ENCODE measurements at regions not wholly inside any gene's neighbourhood (a gene's known extent, or its start where the extent isn't known, plus 50 kb on each side); places are given as distances from the start of the nearest gene placed in this dataset.

DNA sequence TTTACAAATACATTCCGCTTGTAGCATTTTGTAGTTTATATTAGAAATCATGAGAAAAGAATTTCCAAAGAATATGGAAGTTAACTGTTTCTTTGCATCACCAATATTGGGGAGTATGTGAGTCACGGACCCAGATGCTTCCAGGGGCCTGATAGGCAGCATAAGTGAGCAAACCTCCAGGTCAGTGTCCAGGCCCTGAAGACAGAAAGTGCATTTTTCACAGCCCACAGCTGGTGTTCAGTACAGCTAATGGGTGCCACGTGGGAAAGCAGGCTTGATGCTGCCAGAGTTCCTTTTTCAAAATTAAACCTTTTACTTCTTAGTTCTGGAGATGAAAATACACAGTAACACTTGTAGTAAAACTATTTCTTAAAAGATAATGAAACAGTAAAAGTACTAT lies 454.4 kb upstream of the ACTBL2 start:
- TF ChIP-seq, protein P1, sequence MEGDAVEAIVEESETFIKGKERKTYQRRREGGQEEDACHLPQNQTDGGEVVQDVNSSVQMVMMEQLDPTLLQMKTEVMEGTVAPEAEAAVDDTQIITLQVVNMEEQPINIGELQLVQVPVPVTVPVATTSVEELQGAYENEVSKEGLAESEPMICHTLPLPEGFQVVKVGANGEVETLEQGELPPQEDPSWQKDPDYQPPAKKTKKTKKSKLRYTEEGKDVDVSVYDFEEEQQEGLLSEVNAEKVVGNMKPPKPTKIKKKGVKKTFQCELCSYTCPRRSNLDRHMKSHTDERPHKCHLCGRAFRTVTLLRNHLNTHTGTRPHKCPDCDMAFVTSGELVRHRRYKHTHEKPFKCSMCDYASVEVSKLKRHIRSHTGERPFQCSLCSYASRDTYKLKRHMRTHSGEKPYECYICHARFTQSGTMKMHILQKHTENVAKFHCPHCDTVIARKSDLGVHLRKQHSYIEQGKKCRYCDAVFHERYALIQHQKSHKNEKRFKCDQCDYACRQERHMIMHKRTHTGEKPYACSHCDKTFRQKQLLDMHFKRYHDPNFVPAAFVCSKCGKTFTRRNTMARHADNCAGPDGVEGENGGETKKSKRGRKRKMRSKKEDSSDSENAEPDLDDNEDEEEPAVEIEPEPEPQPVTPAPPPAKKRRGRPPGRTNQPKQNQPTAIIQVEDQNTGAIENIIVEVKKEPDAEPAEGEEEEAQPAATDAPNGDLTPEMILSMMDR (conservative IDR thresholded peaks at IDR 0.05; ENCODE audit: low read depth, low read length): no peak
- TF ChIP-seq EZH2 (IDR thresholded peaks at IDR 0.05; ENCODE audit: borderline replicate concordance, low read depth, low read length, poor library complexity, severe bottlenecking): no peak
